ENCODE measurements at regions not wholly inside any gene's neighbourhood (a gene's known extent, or its start where the extent isn't known, plus 50 kb on each side); places are given as distances from the start of the nearest gene placed in this dataset.

- Histone ChIP-seq H3K27ac (no peak overlapping the region), H3K36me3 (replicated peaks in 1 of 2) (no peaks in the 10 kb centered on the region), H3K27me3 (no peaks in the 10 kb centered on the region), H3K4me3 (no peak overlapping the region), H3K4me1 (replicated peaks in 1 of 2) (no peaks in the 10 kb centered on the region), H3K9me3 (replicated peaks in 1 of 3) (no peaks in the 10 kb centered on the region)
- intact Hi-C loops (cut with DNase I) = no loop called here
- TF ChIP-seq POLR2A (IDR thresholded peaks at IDR 0.05) (no peak), CTCF (IDR thresholded peaks at IDR 0.05) (no peak)
- WGBS, 4 donors = 44 to 62% (median 45%) methylated on average over 4 of the region's 4 CpGs
- DNase-seq = no peak
Observed at GRCh38 chr6:96716221-96716620, 121.1 kb downstream of the GPR63 start.

GRCh38 chr6:96715608-96716007 lies 121.7 kb downstream of the GPR63 start:
- H3K4me1 ChIP-seq (replicated peaks in 1 of 2) = no peaks in the 10 kb centered on the region
- no peaks in the 10 kb centered on the region for H3K36me3 ChIP-seq (replicated peaks in 1 of 2)
- intact Hi-C loops (cut with DNase I) = no loop called here
- no peaks in the 10 kb centered on the region for H3K27me3 ChIP-seq
- DNase-seq = no peak
- WGBS, 4 donors = 40 to 45% (median 43%) methylated on average over 1 of the region's 1 CpG
- no peaks in the 10 kb centered on the region for H3K9me3 ChIP-seq (replicated peaks in 1 of 3)
- no peak overlapping the region for H3K4me3 ChIP-seq
- H3K27ac ChIP-seq = no peak overlapping the region
- TF ChIP-seq CTCF (IDR thresholded peaks at IDR 0.05) = no peak
- TF ChIP-seq POLR2A (IDR thresholded peaks at IDR 0.05) = no peak

GRCh38 chr6:96704713-96705112 lies 132.6 kb downstream of the GPR63 start:
- H3K4me3 ChIP-seq = no peak overlapping the region
- no peak overlapping the region for H3K27ac ChIP-seq
- intact Hi-C loops (cut with DNase I) = no loop called here
- H3K4me1 ChIP-seq (replicated peaks in 1 of 2) = no peaks in the 10 kb centered on the region
- H3K9me3 ChIP-seq (replicated peaks in 1 of 3) = no peaks in the 10 kb centered on the region
- no peak for DNase-seq
- H3K27me3 ChIP-seq = no peaks in the 10 kb centered on the region
- TF ChIP-seq POLR2A (IDR thresholded peaks at IDR 0.05) (no peak), CTCF (IDR thresholded peaks at IDR 0.05) (no peak)
- WGBS, 4 donors = 66 to 79% (median 72%) methylated on average over 2 of the region's 2 CpGs
- H3K36me3 ChIP-seq (replicated peaks in 1 of 2) = no peaks in the 10 kb centered on the region

- H3K27me3 ChIP-seq = no peaks in the 10 kb centered on the region
- H3K36me3 ChIP-seq (replicated peaks in 1 of 2) = no peaks in the 10 kb centered on the region
- no peaks in the 10 kb centered on the region for H3K9me3 ChIP-seq (replicated peaks in 1 of 3)
- no peak overlapping the region for H3K27ac ChIP-seq
- 58 to 77% (median 66%) methylated on average over 4 of the region's 4 CpGs for WGBS, 4 donors
- H3K4me1 ChIP-seq (replicated peaks in 1 of 2) = no peaks in the 10 kb centered on the region
- H3K4me3 ChIP-seq = no peak overlapping the region
- intact Hi-C loops (cut with DNase I) = no loop called here
- no peak for TF ChIP-seq POLR2A (IDR thresholded peaks at IDR 0.05)
- no peak for TF ChIP-seq CTCF (IDR thresholded peaks at IDR 0.05)
- no peak for DNase-seq
Observed at GRCh38 chr6:96702626-96703025, 134.7 kb downstream of the GPR63 start.
